ENCODE measurements at regions not wholly inside any gene's neighbourhood (a gene's known extent, or its start where the extent isn't known, plus 50 kb on each side); places are given as distances from the start of the nearest gene placed in this dataset.

DNA sequence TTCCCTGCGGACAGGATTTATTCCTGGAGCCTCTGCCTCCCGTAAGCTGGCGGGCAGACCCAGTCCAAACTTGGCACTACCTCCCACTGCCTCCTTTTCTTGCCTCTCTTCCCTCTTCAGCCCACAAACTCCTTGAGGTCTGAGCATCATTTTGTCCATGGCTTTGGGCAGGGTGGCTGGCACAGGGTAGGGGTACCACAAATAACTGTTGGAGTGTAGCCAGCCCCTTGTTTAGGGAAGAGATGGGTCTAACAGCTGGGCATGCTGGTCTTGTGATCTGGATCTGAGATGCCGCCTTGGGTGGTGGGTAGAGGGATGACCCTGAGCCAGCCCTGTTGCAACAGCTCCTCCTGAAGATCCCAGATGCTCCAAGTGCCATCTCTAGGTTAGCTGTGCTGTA is 71.4 kb upstream of the CLDN14 start:
- TF ChIP-seq, protein P1, sequence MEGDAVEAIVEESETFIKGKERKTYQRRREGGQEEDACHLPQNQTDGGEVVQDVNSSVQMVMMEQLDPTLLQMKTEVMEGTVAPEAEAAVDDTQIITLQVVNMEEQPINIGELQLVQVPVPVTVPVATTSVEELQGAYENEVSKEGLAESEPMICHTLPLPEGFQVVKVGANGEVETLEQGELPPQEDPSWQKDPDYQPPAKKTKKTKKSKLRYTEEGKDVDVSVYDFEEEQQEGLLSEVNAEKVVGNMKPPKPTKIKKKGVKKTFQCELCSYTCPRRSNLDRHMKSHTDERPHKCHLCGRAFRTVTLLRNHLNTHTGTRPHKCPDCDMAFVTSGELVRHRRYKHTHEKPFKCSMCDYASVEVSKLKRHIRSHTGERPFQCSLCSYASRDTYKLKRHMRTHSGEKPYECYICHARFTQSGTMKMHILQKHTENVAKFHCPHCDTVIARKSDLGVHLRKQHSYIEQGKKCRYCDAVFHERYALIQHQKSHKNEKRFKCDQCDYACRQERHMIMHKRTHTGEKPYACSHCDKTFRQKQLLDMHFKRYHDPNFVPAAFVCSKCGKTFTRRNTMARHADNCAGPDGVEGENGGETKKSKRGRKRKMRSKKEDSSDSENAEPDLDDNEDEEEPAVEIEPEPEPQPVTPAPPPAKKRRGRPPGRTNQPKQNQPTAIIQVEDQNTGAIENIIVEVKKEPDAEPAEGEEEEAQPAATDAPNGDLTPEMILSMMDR (conservative IDR thresholded peaks at IDR 0.05; ENCODE audit: low read depth, low read length), result no peak
- TF ChIP-seq EZH2 (IDR thresholded peaks at IDR 0.05; ENCODE audit: borderline replicate concordance, low read depth, low read length, poor library complexity, severe bottlenecking), result no peak

All from A673 (cell line).